ENCODE measurements at regions not wholly inside any gene's neighbourhood (a gene's known extent, or its start where the extent isn't known, plus 50 kb on each side); places are given as distances from the start of the nearest gene placed in this dataset.
"Not testable (repeated sequence)": the region's sequence is repeated elsewhere in the genome, so short reads cannot be mapped to it uniquely, and the experiment has no call there.

- TF ChIP-seq POLR2A, POLR2AphosphoS5 (IDR thresholded peaks at IDR 0.05): not testable (repeated sequence)
- TF ChIP-seq, protein P1, sequence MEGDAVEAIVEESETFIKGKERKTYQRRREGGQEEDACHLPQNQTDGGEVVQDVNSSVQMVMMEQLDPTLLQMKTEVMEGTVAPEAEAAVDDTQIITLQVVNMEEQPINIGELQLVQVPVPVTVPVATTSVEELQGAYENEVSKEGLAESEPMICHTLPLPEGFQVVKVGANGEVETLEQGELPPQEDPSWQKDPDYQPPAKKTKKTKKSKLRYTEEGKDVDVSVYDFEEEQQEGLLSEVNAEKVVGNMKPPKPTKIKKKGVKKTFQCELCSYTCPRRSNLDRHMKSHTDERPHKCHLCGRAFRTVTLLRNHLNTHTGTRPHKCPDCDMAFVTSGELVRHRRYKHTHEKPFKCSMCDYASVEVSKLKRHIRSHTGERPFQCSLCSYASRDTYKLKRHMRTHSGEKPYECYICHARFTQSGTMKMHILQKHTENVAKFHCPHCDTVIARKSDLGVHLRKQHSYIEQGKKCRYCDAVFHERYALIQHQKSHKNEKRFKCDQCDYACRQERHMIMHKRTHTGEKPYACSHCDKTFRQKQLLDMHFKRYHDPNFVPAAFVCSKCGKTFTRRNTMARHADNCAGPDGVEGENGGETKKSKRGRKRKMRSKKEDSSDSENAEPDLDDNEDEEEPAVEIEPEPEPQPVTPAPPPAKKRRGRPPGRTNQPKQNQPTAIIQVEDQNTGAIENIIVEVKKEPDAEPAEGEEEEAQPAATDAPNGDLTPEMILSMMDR (IDR thresholded peaks at IDR 0.05) = not testable (repeated sequence)
Observed at GRCh38 chr1:146552414-146552813, 323.6 kb upstream of the NOTCH2NLA start.
